Activated CD8-positive, alpha-beta T cell treated with anti-CD3 and anti-CD28 coated beads, Interleukin-2, amount 10 ng/mL, durations not matched to agents 7 days and 5 days (primary cell): ENCODE measurements at regions not wholly inside any gene's neighbourhood (a gene's known extent, or its start where the extent isn't known, plus 50 kb on each side); places are given as distances from the start of the nearest gene placed in this dataset.

Source experiments
- ATAC-seq: fragments of 150-1000 bp; cut with Tn5 transposase; one replicate; pipeline ENCODE4 v1.10.0; 2021; ENCODE audit warnings: moderate library complexity
- CTCF ChIA-PET: fragments of 350-600 bp; sonication (Branson Sonifier 250); formaldehyde crosslinking; loops from one replicate; lab custom pipeline; 2021; ENCODE audit warnings: antibody characterized with exemption; lab: Charles Lee
- POLR2A ChIA-PET: fragments of 350-600 bp; sonication (Branson Sonifier 250); formaldehyde crosslinking; loops from one replicate; lab custom pipeline; 2021; ENCODE audit warnings: antibody characterized with exemption; lab: Charles Lee
- DNase-seq: peaks from one replicate; pipeline ENCODE4 v3.0.0-alpha.2; 2020
- H3K27ac Mint-ChIP-seq: one replicate; pipeline ENCODE4 v1.8.0; 2021; ENCODE audit warnings: mild to moderate bottlenecking, mixed read lengths
- H3K27me3 Mint-ChIP-seq: one replicate; pipeline ENCODE4 v1.8.0; 2021; ENCODE audit warnings: low read depth, mixed read lengths
- H3K36me3 Mint-ChIP-seq: one replicate; pipeline ENCODE4 v1.8.0; 2021; ENCODE audit warnings: low read depth, mixed read lengths
- H3K4me1 Mint-ChIP-seq: one replicate; pipeline ENCODE4 v1.8.0; 2021; ENCODE audit warnings: low read depth, mixed read lengths
- H3K4me3 Mint-ChIP-seq: one replicate; pipeline ENCODE4 v1.8.0; 2021; ENCODE audit warnings: mild to moderate bottlenecking, mixed read lengths
- H3K9me3 Mint-ChIP-seq: one replicate; pipeline ENCODE4 v1.8.0; 2022; ENCODE audit warnings: mixed read lengths; ENCODE audit not compliant: insufficient read depth

DNA sequence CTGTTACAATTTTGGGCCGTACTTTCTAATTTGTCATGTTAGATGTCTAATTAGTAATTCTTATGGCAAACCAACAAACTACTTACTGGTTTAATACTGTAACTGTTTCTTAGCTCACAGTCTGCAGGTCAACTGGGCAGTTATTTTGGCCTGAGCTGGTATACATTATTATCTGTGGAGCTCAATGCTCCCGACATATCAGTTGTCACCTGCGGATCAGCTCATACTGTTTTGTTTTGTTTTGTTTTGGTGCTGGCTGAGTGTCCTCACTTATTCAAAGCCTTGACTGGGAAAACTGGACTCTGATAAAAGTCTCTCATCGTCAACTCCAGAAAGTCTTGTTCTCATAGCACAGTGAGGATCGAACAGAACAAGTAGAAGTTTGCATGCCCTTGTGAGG, 1060.6 kb upstream of the CDH8 start:
- ChIA-PET CTCF (no interaction called here), POLR2A (no interaction called here)
- DNase-seq (no peak), ATAC-seq (no peak)
- Mint-ChIP-seq H3K36me3 (no peaks in the 10 kb centered on the region), H3K9me3 (peaks cover 8% of the 10 kb centered on the region), H3K27ac (no peak overlapping the region), H3K4me3 (no peak overlapping the region), H3K4me1 (no peaks in the 10 kb centered on the region), H3K27me3 (no peaks in the 10 kb centered on the region)

DNA sequence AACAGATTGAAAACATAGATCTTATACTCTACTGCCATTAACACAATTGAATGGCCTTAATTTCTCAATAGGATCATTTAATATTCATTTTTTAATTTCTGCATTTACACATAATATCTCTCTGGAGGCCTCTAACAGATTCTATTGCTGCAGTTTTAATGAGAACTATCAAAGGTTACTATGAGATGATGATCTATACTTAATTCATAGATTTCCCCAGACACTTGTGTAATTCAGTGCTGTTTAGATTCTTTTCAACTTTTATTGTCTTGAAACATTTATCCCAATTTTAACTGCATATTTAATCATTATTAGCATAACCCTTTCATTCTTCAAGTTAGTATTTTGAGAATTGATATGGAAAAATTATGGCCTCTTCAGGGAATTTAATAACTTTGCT, 1056.5 kb upstream of the CDH8 start:
- Mint-ChIP-seq H3K36me3 (no peaks in the 10 kb centered on the region), H3K4me3 (no peak overlapping the region), H3K9me3 (peaks cover 11% of the 10 kb centered on the region), H3K4me1 (no peaks in the 10 kb centered on the region), H3K27me3 (no peaks in the 10 kb centered on the region), H3K27ac (no peak overlapping the region)
- ATAC-seq (no peak), DNase-seq (no peak)
- ChIA-PET POLR2A (no interaction called here), CTCF (no interaction called here)

DNA sequence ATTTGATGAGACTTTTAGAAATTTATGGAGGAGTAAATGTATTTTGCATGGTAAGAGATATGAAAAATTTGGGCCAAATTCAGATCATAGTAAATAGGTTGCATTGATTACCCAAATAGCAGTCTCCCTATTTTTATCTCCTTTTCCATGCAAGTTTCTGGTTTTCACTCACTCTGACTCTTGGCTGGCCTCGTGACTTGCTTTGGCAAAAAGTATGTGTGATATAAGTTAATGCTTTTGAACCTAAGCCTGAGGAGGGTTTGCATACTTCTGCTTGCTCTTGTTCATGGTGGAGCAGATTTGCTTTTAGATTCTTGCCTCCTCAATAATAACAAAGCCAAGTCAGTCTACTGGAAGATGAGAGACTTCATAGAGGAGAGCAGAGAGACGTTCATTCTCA, 1045.9 kb upstream of the CDH8 start:
- H3K9me3 Mint-ChIP-seq: peaks cover 17% of the 10 kb centered on the region
- no peaks in the 10 kb centered on the region for H3K27me3 Mint-ChIP-seq
- DNase-seq (no peak), ATAC-seq (no peak)
- H3K27ac Mint-ChIP-seq: no peak overlapping the region
- CTCF ChIA-PET: no interaction called here
- POLR2A ChIA-PET: no interaction called here
- H3K4me3 Mint-ChIP-seq: no peak overlapping the region
- H3K36me3 Mint-ChIP-seq: no peaks in the 10 kb centered on the region
- no peaks in the 10 kb centered on the region for H3K4me1 Mint-ChIP-seq

DNA sequence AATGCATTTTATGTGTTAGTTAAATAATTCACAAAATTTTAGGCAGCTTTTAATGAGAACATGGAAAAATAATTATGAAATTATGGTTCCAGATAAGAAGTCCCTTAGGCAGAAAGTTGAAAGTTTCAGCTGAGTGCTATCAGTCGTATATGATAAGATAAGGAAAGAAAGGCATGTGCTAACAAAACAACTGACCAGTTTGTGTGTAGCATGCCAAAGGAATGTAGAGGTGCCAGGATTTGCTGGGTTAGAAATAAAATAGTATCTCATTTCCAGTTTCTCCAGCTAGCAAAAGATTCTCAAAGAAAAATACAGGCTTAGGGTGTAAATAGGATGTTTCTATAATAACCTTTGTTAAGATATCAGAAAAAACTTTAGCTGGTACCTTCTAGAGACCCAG, 1044.5 kb upstream of the CDH8 start:
- H3K4me3 Mint-ChIP-seq: no peak overlapping the region
- no peak for DNase-seq
- H3K27me3 Mint-ChIP-seq: no peaks in the 10 kb centered on the region
- peaks cover 19% of the 10 kb centered on the region for H3K9me3 Mint-ChIP-seq
- ChIA-PET POLR2A (no interaction called here), CTCF (no interaction called here)
- no peaks in the 10 kb centered on the region for H3K4me1 Mint-ChIP-seq
- no peaks in the 10 kb centered on the region for H3K36me3 Mint-ChIP-seq
- H3K27ac Mint-ChIP-seq: no peak overlapping the region
- no peak for ATAC-seq

DNA sequence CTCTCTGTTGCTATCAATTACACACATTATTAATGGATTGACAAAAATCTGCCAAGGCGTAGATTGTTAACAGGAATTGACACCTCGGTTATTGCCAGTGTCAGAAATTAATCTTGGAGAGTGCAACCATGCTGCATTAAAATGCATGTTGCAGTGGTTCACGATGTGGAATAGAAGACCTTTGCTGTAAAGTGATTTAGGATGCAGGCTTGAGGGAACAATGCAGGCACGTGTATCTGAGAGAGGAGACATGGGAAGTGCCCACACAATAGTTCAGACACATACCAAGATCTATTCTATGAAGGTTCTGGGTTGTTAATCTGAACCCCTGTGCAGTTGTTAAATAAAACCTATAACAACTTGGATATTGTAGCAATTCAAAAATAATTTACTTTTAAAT, 1032.8 kb upstream of the CDH8 start:
- H3K36me3 Mint-ChIP-seq: no peaks in the 10 kb centered on the region
- ChIA-PET POLR2A (no interaction called here), CTCF (no interaction called here)
- no peak overlapping the region for H3K27ac Mint-ChIP-seq
- no peaks in the 10 kb centered on the region for H3K27me3 Mint-ChIP-seq
- no peaks in the 10 kb centered on the region for H3K4me1 Mint-ChIP-seq
- peaks cover 24% of the 10 kb centered on the region for H3K9me3 Mint-ChIP-seq
- DNase-seq (no peak), ATAC-seq (no peak)
- H3K4me3 Mint-ChIP-seq: no peak overlapping the region

DNA sequence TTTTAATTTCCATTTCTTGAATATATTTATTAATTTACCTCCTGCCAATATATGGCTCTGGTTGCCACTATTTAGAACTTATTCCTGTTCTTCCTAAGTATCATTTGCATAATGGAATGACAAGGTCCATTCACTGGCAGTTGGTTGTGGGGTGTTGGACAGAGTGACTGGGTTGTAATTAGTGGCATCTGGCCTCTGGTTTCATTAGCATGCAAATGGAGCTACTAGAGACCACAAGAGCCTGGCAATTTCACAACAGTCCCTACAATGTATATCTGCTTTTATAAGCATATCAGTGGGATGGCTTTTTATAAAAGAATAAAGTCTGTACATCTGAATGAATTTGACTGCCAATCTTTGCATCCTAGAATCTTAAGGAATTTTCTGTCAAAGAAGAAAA, 1030.9 kb upstream of the CDH8 start:
- H3K4me1 Mint-ChIP-seq: no peaks in the 10 kb centered on the region
- POLR2A ChIA-PET: no interaction called here
- no peak for DNase-seq
- no peak overlapping the region for H3K27ac Mint-ChIP-seq
- no peak overlapping the region for H3K4me3 Mint-ChIP-seq
- H3K27me3 Mint-ChIP-seq: no peaks in the 10 kb centered on the region
- CTCF ChIA-PET: no interaction called here
- H3K9me3 Mint-ChIP-seq: peaks cover 16% of the 10 kb centered on the region
- H3K36me3 Mint-ChIP-seq: no peaks in the 10 kb centered on the region
- ATAC-seq: no peak

DNA sequence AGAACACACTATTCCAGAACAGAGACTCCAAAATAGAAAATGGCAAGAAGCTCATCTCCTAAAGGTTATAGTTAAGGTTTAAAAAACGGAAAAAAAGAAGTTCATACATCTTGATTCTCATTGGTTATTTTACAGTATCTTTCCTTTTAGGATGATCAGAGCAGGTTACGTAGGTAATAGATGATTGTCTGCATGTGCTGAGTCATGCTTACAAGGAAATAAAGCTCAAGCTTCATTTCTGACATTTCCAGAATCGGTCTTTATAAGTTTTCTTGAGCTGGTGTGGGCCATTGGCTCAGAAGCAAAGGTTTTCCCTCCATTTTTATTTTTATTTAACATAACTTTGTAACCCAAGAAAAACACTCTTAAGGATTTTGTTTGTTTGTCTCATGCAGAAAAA, 1030.3 kb upstream of the CDH8 start:
- no peaks in the 10 kb centered on the region for H3K4me1 Mint-ChIP-seq
- H3K36me3 Mint-ChIP-seq: no peaks in the 10 kb centered on the region
- ATAC-seq (no peak), DNase-seq (no peak)
- no peak overlapping the region for H3K27ac Mint-ChIP-seq
- peaks cover 16% of the 10 kb centered on the region for H3K9me3 Mint-ChIP-seq
- H3K27me3 Mint-ChIP-seq: no peaks in the 10 kb centered on the region
- ChIA-PET CTCF (no interaction called here), POLR2A (no interaction called here)
- no peak overlapping the region for H3K4me3 Mint-ChIP-seq

DNA sequence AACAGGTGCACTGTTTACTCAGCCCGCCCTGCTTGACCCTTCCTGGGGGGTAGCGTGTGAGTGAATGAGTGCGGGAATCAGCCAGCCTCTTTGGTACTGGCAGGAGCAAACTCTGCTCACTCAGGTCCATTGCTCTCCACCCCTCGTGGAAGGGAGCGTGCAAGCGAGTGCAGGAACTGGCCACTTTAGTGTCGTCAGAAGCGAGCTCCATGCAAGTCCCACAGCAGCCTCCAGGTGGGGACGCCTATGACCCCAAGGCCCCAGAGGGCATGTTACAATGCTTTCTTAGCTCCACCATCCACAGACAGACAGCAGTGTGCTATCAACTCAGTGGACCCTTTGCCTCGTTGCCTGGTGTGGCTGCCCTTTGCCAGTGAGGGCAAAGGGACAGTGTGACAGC, 1025.1 kb upstream of the CDH8 start:
- ChIA-PET CTCF (no interaction called here), POLR2A (interaction anchor here (0.6 to 1.0 kb wide), 2 partner anchors 10 to 1733 kb away, joined by 3 read pairs; no protein-coding TSS in a partner anchor)
- Mint-ChIP-seq H3K36me3 (no peaks in the 10 kb centered on the region), H3K4me1 (no peaks in the 10 kb centered on the region), H3K27me3 (no peaks in the 10 kb centered on the region), H3K4me3 (no peak overlapping the region), H3K9me3 (peaks cover 30% of the 10 kb centered on the region), H3K27ac (no peak overlapping the region)
- DNase-seq (no peak), ATAC-seq (no peak)

DNA sequence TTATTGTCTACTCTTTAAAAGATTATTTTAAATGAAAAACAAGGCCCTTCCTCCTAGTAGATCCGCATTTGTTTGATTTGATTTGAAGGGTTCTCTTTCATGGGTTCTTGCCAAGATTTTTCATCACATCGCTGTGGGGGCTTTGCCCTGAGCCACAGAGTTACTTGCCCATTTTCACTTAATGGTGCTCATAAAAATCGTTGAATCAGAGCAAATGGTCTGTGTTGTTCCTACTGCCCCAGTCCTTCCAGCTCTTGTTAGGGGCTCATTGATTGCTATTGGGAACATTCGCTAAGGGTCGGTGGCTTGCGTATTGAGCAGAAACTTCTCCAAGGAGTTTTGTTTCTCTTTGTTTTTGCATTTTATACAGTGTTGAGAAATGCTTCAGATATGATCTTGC, 1023.4 kb upstream of the CDH8 start:
- Mint-ChIP-seq H3K36me3 (no peaks in the 10 kb centered on the region), H3K27me3 (no peaks in the 10 kb centered on the region), H3K4me3 (no peak overlapping the region), H3K4me1 (no peaks in the 10 kb centered on the region), H3K27ac (no peak overlapping the region), H3K9me3 (peaks cover 24% of the 10 kb centered on the region)
- ATAC-seq (no peak), DNase-seq (no peak)
- ChIA-PET POLR2A (no interaction called here), CTCF (no interaction called here)

DNA sequence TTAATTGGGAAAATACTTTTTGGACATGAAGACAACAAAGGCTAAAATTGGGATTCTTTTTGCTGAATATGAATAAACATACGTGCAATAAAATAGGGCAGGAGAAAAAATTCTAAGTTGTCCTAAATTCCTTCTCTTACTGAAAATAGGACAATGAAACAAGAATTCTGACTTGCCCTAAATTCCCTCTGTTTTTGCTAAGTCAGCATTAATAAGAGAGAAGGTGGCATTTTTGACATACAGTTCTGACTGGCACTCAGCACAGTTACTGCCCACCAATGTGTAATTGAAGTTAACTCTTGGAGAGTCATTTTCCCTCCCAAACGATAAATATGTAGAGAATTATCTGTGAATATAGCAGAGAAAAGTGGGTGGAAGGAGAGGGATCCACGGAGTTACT, 1021.1 kb upstream of the CDH8 start:
- Mint-ChIP-seq H3K36me3 (no peaks in the 10 kb centered on the region), H3K4me1 (no peaks in the 10 kb centered on the region), H3K4me3 (no peak overlapping the region), H3K27me3 (no peaks in the 10 kb centered on the region), H3K27ac (no peak overlapping the region), H3K9me3 (peaks cover 20% of the 10 kb centered on the region)
- DNase-seq: no peak
- no peak for ATAC-seq
- POLR2A ChIA-PET: no interaction called here
- CTCF ChIA-PET: no interaction called here

DNA sequence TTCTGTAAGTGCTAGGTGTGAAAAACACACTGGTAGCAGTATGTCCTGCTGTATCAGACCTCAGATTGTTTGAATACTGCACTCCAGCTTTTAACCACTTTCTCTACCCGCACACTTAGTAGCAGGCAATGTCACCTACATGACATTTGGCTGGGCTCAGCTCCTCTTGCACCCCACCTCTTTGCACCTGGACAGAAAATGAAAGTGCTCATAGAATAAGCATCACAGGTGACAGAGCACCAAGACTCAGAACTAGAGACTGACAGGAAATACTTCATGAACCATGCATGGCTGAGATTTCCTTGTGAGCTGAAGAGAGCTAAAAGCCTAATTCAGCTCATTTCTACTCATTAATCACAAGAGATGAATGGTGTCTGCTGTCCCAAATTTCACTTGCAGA, 1014.2 kb upstream of the CDH8 start:
- ChIA-PET CTCF (no interaction called here), POLR2A (no interaction called here)
- ATAC-seq (no peak), DNase-seq (no peak)
- Mint-ChIP-seq H3K27me3 (no peaks in the 10 kb centered on the region), H3K4me3 (no peak overlapping the region), H3K9me3 (peaks cover 12% of the 10 kb centered on the region), H3K36me3 (no peaks in the 10 kb centered on the region), H3K4me1 (no peaks in the 10 kb centered on the region), H3K27ac (no peak overlapping the region)

DNA sequence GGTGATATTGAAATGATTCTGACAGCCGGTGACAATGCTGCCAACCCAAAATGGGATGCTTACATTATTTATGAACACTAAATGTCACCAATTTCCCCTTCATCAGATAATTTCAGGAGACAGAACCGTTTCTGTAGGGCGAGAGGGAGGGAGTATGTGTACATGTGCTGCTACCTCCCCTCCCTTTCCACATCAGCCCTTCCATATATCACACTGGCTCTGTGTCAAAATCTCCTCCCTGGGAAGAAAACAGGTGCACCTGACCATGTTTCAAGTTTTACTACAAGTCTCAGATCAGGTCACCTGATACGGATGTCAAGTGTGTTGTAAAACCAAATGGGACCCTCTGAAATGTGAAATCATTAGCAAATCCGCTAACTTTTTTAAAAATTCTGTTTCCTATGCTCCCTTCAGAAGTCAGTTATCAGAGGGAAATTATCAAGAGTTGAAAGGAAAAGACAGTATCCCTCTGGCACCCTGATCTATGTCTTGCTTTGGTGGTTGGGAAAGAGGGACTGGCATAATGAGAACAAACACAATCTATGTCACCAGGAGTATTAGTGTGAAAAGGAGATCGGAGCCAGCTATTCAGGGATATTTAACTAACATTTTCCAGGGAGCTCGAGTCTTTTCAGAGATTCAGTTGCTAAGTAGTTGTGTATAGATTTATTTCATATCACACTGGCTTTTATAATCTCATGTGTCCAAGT, 1002.3 kb upstream of the CDH8 start:
- no peaks in the 10 kb centered on the region for H3K4me1 Mint-ChIP-seq
- DNase-seq (no peak), ATAC-seq (no peak)
- H3K4me3 Mint-ChIP-seq: no peak overlapping the region
- H3K27me3 Mint-ChIP-seq: no peaks in the 10 kb centered on the region
- no peaks in the 10 kb centered on the region for H3K36me3 Mint-ChIP-seq
- POLR2A ChIA-PET: no interaction called here
- peaks cover 24% of the 10 kb centered on the region for H3K9me3 Mint-ChIP-seq
- no peak overlapping the region for H3K27ac Mint-ChIP-seq
- CTCF ChIA-PET: no interaction called here

DNA sequence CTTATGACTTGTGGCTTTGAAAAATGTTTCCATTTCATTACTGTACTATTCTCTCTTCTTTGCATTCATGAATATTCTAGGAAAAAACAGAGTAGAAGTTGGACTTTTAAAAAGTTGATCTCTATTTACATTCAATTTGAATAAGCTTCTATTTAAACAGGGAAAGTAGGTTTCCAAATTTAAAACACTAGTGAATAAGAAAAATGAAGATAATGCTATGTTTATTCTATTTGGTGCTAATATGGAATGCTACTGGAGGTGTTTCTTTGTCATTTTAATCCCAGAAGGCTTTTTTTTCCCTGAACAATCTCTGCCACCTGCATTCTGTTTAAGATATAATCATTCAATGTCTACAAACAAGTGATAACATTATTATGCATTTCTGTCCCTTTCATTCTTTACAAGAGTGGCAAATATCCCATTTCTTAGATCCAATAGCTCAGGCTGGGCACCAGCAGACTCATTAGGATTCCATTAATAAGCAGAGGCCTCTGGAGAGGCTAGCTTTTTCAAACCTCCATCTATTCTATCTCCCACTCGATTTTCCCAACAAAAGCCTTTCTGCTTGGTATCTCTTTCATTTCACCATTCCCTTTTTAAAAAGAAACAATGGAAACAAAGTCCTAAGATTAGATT, 1001.6 kb upstream of the CDH8 start:
- ChIA-PET POLR2A (no interaction called here), CTCF (no interaction called here)
- Mint-ChIP-seq H3K9me3 (peaks cover 29% of the 10 kb centered on the region), H3K36me3 (no peaks in the 10 kb centered on the region), H3K4me1 (no peaks in the 10 kb centered on the region), H3K4me3 (no peak overlapping the region), H3K27ac (no peak overlapping the region), H3K27me3 (no peaks in the 10 kb centered on the region)
- DNase-seq (no peak), ATAC-seq (no peak)
